Keratinocyte (primary cell): ENCODE measurements at regions not wholly inside any gene's neighbourhood (a gene's known extent, or its start where the extent isn't known, plus 50 kb on each side); places are given as distances from the start of the nearest gene placed in this dataset.

Source experiments
- DNase-seq: peaks from one replicate; pipeline ENCODE4 v3.0.0-alpha.2; 2011; ENCODE audit warnings: low read depth, missing footprints, low spot score
- FAIRE-seq: peaks from 2 replicates; lab custom pipeline; 2011; peaks lifted over from hg19 to GRCh38; lab: Jason Lieb, UNC
- H2AFZ ChIP-seq: 2 replicates; pipeline ENCODE4 v1.6.0; 2012; ENCODE audit warnings: low read length, control low read depth, inconsistent platforms; ENCODE audit not compliant: control insufficient read depth
- H3K27ac ChIP-seq: 2 replicates; pipeline ENCODE4 v1.5.1; 2011; ENCODE audit warnings: low read length; ENCODE audit not compliant: control insufficient read depth, insufficient read depth
- H3K27me3 ChIP-seq: 3 replicates; pipeline ENCODE4 v1.6.0; 2011; ENCODE audit warnings: low read length; ENCODE audit not compliant: control insufficient read depth, insufficient read depth; ENCODE audit errors: extremely low read depth
- H3K36me3 ChIP-seq, 2 experiments: 2 replicates in 1 of 2; 3 replicates in 1 of 2; pipeline ENCODE4 v1.5.1; 2011; ENCODE audit warnings: low read length in 2 of 2, mild to moderate bottlenecking in 1 of 2; ENCODE audit not compliant: control insufficient read depth in 2 of 2, insufficient read depth in 2 of 2; ENCODE audit errors: extremely low read depth in 1 of 2
- H3K4me1 ChIP-seq: 3 replicates; pipeline ENCODE4 v1.5.1; 2011; ENCODE audit warnings: low read length; ENCODE audit not compliant: control insufficient read depth, insufficient read depth; ENCODE audit errors: extremely low read depth
- H3K4me2 ChIP-seq: 3 replicates; pipeline ENCODE4 v1.6.0; 2011; ENCODE audit warnings: low read depth, low read length; ENCODE audit not compliant: control insufficient read depth, insufficient read depth; ENCODE audit errors: extremely low read depth
- H3K4me3 ChIP-seq, 3 experiments: fragments of 200-600 bp in 1 of 3; sonication (generic) in 1 of 3; 2 replicates in 2 of 3; 3 replicates in 1 of 3; pipeline ENCODE4 v1.5.1; 2011 to 2016; ENCODE audit warnings: low read length in 3 of 3, mild to moderate bottlenecking in 3 of 3, control low read depth in 2 of 3, inconsistent platforms in 1 of 3, low read depth in 1 of 3, mixed read lengths in 1 of 3, mixed run types in 1 of 3, moderate library complexity in 1 of 3; ENCODE audit not compliant: control insufficient read depth in 2 of 3, insufficient read depth in 2 of 3; ENCODE audit errors: extremely low read depth in 1 of 3
- H3K79me2 ChIP-seq: 2 replicates; pipeline ENCODE4 v1.6.0; 2012; ENCODE audit warnings: low read length; ENCODE audit not compliant: control insufficient read depth, insufficient read depth
- H3K9ac ChIP-seq: 3 replicates; pipeline ENCODE4 v1.6.0; 2011; ENCODE audit warnings: low read length; ENCODE audit not compliant: control insufficient read depth, insufficient read depth; ENCODE audit errors: extremely low read depth
- H3K9me1 ChIP-seq: 3 replicates; pipeline ENCODE4 v1.6.0; 2011; ENCODE audit warnings: low read length; ENCODE audit not compliant: control insufficient read depth, insufficient read depth; ENCODE audit errors: extremely low read depth
- H3K9me3 ChIP-seq: 2 replicates; pipeline ENCODE4 v1.5.1; 2012; ENCODE audit warnings: low read depth, low read length; ENCODE audit not compliant: control insufficient read depth
- H4K20me1 ChIP-seq: 3 replicates; pipeline ENCODE4 v1.6.0; 2011; ENCODE audit warnings: low read length; ENCODE audit not compliant: control insufficient read depth, insufficient read depth; ENCODE audit errors: extremely low read depth
- EZH2 ChIP-seq: IDR thresholded peaks from one replicate; pipeline ENCODE4 v1.6.1; 2012; ENCODE audit warnings: inconsistent platforms, mild to moderate bottlenecking, low read length, moderate library complexity
- dilution Hi-C: fragments of 300-500 bp; cut with MboI; formaldehyde crosslinking; loops from one replicate; pipeline ENCODE4 v1.7.0; 2020; ENCODE audit warnings: low sequenced_read_pairs; ENCODE audit not compliant: extremely low pct_ligation_motif_present
- TF ChIP-seq, protein P1 (sequence below), 3 experiments: IDR thresholded peaks in 1 of 3; conservative IDR thresholded peaks in 1 of 3; optimal IDR thresholded peaks in 1 of 3; 2 replicates in 2 of 3; 3 replicates in 1 of 3; pipeline versions ENCODE3 to v1.5.1; 2011; ENCODE audit warnings: low read length in 3 of 3, mild to moderate bottlenecking in 3 of 3, moderate library complexity in 2 of 3, control low read depth in 1 of 3, inconsistent platforms in 1 of 3; ENCODE audit not compliant: insufficient read depth in 2 of 3; ENCODE audit errors: extremely low read depth in 1 of 3

DNA sequence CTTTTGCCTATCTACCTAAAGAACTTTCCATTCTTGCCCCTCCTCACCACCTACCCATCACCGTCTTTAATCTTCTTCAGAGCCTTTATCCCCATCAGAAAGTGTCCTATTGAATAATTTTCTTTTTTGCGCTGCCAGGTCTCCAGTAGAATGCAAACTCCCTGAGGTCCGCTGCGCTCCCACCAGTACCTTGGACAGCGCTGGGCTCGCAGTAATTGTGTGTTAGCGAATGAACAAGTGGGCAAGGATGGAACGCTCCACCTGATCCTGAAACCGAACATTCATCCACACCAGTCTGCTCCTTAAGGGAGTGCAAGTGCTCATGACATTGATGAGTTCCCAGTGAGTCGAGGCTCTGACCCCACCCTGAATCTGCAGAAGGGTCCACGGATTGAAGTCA, 391.2 kb downstream of the CDH26 start:
- no peaks in the 10 kb centered on the region for H3K36me3 ChIP-seq
- TF ChIP-seq EZH2, result no peak
- TF ChIP-seq, protein P1, sequence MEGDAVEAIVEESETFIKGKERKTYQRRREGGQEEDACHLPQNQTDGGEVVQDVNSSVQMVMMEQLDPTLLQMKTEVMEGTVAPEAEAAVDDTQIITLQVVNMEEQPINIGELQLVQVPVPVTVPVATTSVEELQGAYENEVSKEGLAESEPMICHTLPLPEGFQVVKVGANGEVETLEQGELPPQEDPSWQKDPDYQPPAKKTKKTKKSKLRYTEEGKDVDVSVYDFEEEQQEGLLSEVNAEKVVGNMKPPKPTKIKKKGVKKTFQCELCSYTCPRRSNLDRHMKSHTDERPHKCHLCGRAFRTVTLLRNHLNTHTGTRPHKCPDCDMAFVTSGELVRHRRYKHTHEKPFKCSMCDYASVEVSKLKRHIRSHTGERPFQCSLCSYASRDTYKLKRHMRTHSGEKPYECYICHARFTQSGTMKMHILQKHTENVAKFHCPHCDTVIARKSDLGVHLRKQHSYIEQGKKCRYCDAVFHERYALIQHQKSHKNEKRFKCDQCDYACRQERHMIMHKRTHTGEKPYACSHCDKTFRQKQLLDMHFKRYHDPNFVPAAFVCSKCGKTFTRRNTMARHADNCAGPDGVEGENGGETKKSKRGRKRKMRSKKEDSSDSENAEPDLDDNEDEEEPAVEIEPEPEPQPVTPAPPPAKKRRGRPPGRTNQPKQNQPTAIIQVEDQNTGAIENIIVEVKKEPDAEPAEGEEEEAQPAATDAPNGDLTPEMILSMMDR (optimal IDR thresholded peaks at IDR 0.05 in 1 of 3, IDR thresholded peaks at IDR 0.05 in 1 of 3, conservative IDR thresholded peaks at IDR 0.05 in 1 of 3; ENCODE audit: extremely low read depth in 1 of 3, insufficient read depth in 2 of 3, low read length in 3 of 3), result no peak
- FAIRE-seq (no peak), DNase-seq (no peak)
- H3K9ac ChIP-seq, result no peak overlapping the region
- no peaks in the 10 kb centered on the region for H3K9me3 ChIP-seq
- H4K20me1 ChIP-seq, result no peaks in the 10 kb centered on the region
- H3K79me2 ChIP-seq, result no peaks in the 10 kb centered on the region
- no peak overlapping the region for H2AFZ ChIP-seq
- no peaks in the 10 kb centered on the region for H3K27me3 ChIP-seq
- no peaks in the 10 kb centered on the region for H3K9me1 ChIP-seq
- dilution Hi-C loops, result no loop called here
- no peak overlapping the region for H3K27ac ChIP-seq
- H3K4me1 ChIP-seq, result no peaks in the 10 kb centered on the region
- H3K4me2 ChIP-seq, result no peak overlapping the region
- no peak overlapping the region for H3K4me3 ChIP-seq

GRCh38 chr20:60352017-60352416, 393.8 kb downstream of the CDH26 start:
- FAIRE-seq (no peak), DNase-seq (no peak)
- Histone ChIP-seq H3K36me3 (no peaks in the 10 kb centered on the region), H3K9me3 (no peaks in the 10 kb centered on the region), H3K9me1 (no peaks in the 10 kb centered on the region), H3K27me3 (no peaks in the 10 kb centered on the region), H3K9ac (no peak overlapping the region), H3K27ac (no peak overlapping the region), H3K4me1 (no peaks in the 10 kb centered on the region), H3K79me2 (no peaks in the 10 kb centered on the region), H3K4me3 (no peak overlapping the region), H2AFZ (no peak overlapping the region), H3K4me2 (no peak overlapping the region), H4K20me1 (no peaks in the 10 kb centered on the region)
- dilution Hi-C loops, result no loop called here
- no peak for TF ChIP-seq EZH2
- TF ChIP-seq, protein P1 (optimal IDR thresholded peaks at IDR 0.05 in 1 of 3, IDR thresholded peaks at IDR 0.05 in 1 of 3, conservative IDR thresholded peaks at IDR 0.05 in 1 of 3; ENCODE audit: extremely low read depth in 1 of 3, insufficient read depth in 2 of 3, low read length in 3 of 3), result peak in 1 of 3 experiments; percentile 1
